ENCODE measurements at regions not wholly inside any gene's neighbourhood (a gene's known extent, or its start where the extent isn't known, plus 50 kb on each side); places are given as distances from the start of the nearest gene placed in this dataset.

DNA sequence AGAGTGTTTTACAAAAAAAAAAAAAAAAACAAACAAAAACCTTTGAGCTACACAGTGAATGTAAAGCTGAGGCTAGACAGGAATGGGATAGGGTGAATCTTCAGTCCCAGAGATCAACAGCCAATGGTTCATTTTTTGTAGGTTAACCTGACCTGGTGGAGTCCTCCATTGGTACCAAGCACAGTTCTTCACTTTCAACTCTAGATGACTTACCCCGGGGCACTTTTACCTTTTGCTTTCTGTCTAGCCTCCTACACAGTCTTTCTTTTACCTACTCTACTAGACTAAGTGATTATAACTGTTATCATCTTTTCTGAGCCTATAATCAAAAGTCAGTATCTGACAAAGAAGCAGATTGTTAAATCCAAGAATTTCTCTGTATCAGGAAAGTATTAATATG lies 50.9 kb downstream of the ANXA2R start:
- TF ChIP-seq CTCF (IDR thresholded peaks at IDR 0.05) = no peak

DNA sequence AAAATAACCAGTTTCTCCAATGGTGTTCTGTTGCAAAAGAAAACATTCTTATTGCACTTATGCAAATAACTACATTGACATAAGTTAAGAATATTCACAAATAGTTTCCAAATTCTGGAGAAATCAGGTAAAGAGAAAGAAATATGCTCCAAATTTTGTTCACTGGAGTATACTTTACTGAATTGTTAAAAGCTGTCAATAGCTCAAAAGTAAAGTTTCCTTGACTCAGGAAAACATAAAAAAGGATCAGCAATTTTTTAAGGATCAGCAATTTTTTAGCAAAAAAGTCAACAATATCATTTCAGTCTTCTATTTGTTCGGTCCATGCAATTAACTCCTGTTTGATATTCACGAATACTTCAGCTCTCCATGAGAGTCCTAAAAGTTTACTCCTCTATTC lies 51.6 kb downstream of the ANXA2R start:
- TF ChIP-seq CTCF (IDR thresholded peaks at IDR 0.05) = no peak

DNA sequence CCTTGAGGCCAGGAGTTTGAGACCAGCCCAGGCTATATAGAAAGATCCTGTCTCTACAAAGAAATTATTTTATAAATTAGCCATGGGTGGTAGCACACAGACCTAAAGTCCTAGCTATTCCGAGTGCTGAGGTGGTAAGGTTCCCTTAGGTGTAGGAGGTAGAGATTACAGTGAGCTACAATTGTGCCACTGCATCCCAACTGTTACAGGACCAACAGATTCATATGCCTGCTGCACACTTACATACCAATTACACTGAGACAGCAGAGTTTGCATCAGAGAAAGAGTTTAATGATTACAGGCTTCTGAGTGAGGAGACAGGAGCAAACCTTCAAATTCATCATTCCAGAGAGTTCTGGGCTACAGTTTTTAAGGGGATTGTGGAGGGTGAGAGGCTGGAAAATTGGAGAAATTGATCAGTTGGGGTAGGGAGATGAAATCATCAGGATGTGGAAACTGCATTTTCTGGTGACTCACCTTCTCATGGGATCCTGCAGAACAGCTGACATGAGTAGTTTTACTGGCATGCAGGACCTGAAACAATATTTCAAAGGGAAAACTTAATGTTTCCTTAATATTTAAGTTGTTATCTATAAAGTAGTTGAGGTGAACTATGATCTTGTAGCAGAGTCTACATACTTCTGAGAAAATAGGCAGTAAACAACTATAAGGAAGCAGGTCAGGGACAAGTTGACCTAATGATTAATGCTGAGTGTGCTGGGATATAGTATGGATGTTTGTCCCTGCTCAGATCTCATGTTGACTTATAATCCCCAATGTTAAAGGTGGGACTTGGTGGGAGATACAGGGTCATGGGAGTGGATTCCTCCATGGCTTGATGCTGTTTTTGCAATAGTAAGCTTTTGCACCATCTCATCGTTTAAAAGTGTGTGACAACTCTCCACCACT lies 54.7 kb downstream of the ANXA2R start:
- no peak for TF ChIP-seq CTCF (IDR thresholded peaks at IDR 0.05)

DNA sequence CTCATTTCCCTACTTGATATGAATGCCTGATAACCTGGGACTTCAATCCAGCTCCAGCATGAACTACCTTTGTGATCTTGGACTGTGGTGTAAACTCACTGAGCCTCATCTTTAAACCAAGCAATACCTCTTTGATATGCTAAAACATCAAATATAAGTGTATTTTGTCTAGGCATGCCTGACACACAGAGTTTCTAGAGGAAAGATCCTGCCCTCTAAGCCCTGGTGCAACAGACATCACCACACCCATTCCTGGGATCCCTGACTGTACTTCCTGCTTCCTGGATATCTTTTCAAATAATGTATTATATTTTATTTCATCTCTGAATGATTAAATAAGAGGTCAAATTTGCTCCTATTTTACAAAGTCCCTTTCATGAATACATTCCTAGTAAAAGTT lies 55.8 kb downstream of the ANXA2R start:
- no peak for TF ChIP-seq CTCF (IDR thresholded peaks at IDR 0.05)

DNA sequence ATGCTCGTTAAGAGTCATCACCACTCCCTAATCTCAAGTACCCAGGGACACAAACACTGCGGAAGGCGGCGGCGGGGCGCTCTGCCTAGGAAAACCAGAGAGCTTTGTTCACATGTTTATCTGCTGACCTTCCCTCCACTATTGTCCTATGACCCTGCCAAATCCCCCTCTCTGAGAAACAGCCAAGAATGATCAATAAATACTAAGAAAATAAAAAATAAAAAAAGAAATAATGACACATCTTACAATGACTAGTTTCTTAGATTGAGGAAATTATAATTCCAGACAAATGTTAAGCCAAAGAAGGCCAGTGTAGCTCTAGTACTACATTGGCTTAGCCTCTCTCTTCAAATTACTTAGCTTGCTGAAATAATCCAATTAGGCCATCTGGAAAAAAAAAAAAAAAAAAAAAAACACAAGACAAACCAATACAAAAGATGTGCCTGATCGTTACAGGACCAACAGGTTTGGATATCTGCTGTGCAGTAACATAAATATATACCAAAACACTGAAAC lies 58.0 kb downstream of the ANXA2R start:
- no peak for TF ChIP-seq CTCF (IDR thresholded peaks at IDR 0.05)

DNA sequence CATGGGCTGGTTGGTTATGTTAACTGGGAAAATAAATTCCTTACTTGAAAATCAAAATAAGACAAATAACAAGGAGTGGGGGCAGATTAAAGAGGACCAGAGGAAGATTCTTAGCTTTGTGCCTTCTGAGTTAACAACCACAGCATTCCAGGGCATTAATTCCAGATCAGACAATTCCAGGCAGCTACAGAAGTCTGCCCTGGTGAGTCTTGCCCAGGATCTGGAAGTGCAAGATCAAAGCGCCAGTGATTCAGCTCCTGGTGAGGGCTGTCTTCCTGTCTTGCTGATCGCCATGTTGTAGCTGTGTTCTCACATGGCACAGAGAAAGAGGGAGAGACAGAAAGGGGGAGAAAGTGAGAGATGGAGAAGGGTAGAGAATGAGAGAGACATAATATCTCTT lies 65.6 kb downstream of the ANXA2R start:
- TF ChIP-seq CTCF (IDR thresholded peaks at IDR 0.05) = no peak

- TF ChIP-seq CTCF (IDR thresholded peaks at IDR 0.05) = no peak
These were observed 69.2 kb downstream of the ANXA2R start for GRCh38 chr5:42970636-42971559.

Measured in LNCAP (cell line).